HL-60/S4 treated with retinoic acid at 250 ng/mL for 4 days and 3 days (cell line): ENCODE measurements at regions not wholly inside any gene's neighbourhood (a gene's known extent, or its start where the extent isn't known, plus 50 kb on each side); places are given as distances from the start of the nearest gene placed in this dataset.
"Not testable (repeated sequence)": the region's sequence is repeated elsewhere in the genome, so short reads cannot be mapped to it uniquely, and the experiment has no call there.

ENCODE experiments used
- in situ Hi-C: fragments of 300-500 bp; cut with MboI; formaldehyde crosslinking; loops from 2 replicates; pipeline ENCODE4 v1.7.0; 2022; ENCODE audit warnings: low sequenced_read_pairs

GRCh38 chr18:70415823-70416488, 127.1 kb downstream of the SOCS6 start:
- in situ Hi-C loops: no loop called here

GRCh38 chr18:70414315-70414900, 125.6 kb downstream of the SOCS6 start:
- in situ Hi-C loops: no loop called here

- in situ Hi-C loops: no loop called here
These were observed 124.6 kb downstream of the SOCS6 start for GRCh38 chr18:70413455-70413854.

GRCh38 chr18:70411876-70412435, 123.1 kb downstream of the SOCS6 start:
- in situ Hi-C loops: no loop called here

- in situ Hi-C loops: no loop called here
These were observed 122.5 kb downstream of the SOCS6 start for GRCh38 chr18:70411307-70411706.

- in situ Hi-C loops: no loop called here
These were observed 116.2 kb downstream of the SOCS6 start for GRCh38 chr18:70405052-70405451.

- in situ Hi-C loops: no loop called here
These were observed 111.6 kb downstream of the SOCS6 start for GRCh38 chr18:70400476-70400875.

GRCh38 chr18:70398076-70398475, 109.2 kb downstream of the SOCS6 start:
- in situ Hi-C loops: no loop called here

- in situ Hi-C loops: no loop called here
These were observed 108.5 kb downstream of the SOCS6 start for GRCh38 chr18:70397259-70397925.

GRCh38 chr18:70395771-70396170, 106.9 kb downstream of the SOCS6 start:
- in situ Hi-C loops: not testable (repeated sequence)

GRCh38 chr18:70394672-70395071, 105.8 kb downstream of the SOCS6 start:
- in situ Hi-C loops: no loop called here

GRCh38 chr18:70390371-70391090, 101.7 kb downstream of the SOCS6 start:
- in situ Hi-C loops: no loop called here

- in situ Hi-C loops: not testable (repeated sequence)
These were observed 100.2 kb downstream of the SOCS6 start for GRCh38 chr18:70389036-70389435.

GRCh38 chr18:70387027-70387426, 98.2 kb downstream of the SOCS6 start:
- in situ Hi-C loops: no loop called here

GRCh38 chr18:70386582-70386981, 97.7 kb downstream of the SOCS6 start:
- in situ Hi-C loops: no loop called here

GRCh38 chr18:70385474-70385873, 96.6 kb downstream of the SOCS6 start:
- in situ Hi-C loops: no loop called here

GRCh38 chr18:70384181-70384790, 95.4 kb downstream of the SOCS6 start:
- in situ Hi-C loops: no loop called here

- in situ Hi-C loops: no loop called here
These were observed 94.3 kb downstream of the SOCS6 start for GRCh38 chr18:70382992-70383717.

GRCh38 chr18:70382017-70382416, 93.2 kb downstream of the SOCS6 start:
- in situ Hi-C loops: no loop called here
